ENCODE measurements at regions not wholly inside any gene's neighbourhood (a gene's known extent, or its start where the extent isn't known, plus 50 kb on each side); places are given as distances from the start of the nearest gene placed in this dataset.

DNA sequence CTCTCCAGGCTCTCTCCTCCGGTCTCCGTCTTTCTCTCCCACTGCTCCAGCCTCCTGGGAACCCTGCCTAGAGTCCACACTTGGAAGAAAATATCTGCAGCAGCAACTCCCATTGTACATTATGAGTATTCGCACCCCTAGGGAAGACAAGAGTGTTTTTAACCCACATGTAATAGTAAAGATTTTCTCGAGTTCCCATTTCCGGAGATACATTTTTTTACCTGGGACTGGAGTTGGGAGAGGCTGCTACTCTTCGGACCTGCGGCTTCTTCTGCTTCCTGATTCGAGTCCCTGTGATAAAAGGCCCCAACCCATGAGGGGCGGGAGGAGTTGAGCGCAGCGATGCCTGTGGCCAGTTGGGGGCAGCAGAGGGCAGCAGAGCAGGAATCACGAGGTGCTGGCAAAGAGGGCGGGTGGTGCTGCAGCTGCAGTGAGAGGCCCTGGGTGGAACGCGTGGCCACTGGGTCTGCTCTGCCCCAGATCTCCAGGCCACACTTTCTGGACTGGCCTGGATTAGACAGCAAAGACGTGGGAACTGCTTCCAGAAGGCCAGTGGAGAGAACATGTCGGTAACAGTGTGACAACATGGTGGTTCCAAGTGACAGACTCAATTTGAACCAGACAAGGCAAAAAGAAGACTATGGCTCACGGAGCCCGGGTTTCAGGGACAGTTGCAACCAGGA, 221.0 kb upstream of the CSF3R start:
- Mint-ChIP-seq H3K4me1 (peaks cover 5% of the 10 kb centered on the region), H3K27me3 (peaks cover 15% of the 10 kb centered on the region), H3K4me3 (no peak overlapping the region), H3K9me3 (no peaks in the 10 kb centered on the region), H3K36me3 (no peaks in the 10 kb centered on the region), H3K27ac (no peak overlapping the region)

DNA sequence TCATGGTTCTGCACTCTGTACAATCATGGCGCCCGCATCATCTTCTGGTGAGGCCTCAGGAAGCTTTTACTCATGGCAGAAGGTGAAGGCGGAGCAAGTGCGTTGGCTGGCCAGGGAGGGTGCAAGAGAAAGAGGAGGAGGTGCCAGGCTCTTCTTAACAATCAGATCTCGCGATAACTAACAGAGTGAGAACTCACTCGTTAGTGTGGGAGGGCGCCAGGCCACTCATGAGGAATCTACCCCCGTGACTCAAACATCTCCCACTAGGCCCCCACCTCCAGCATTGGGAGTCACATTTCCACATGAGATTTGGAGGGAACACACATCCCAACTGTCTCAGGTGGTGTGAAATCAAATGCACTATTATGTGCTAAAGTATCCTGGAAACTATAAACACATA, 220.2 kb upstream of the CSF3R start:
- H3K9me3 Mint-ChIP-seq: no peaks in the 10 kb centered on the region
- H3K27ac Mint-ChIP-seq: no peak overlapping the region
- H3K36me3 Mint-ChIP-seq: no peaks in the 10 kb centered on the region
- H3K27me3 Mint-ChIP-seq: peaks cover 14% of the 10 kb centered on the region
- no peak overlapping the region for H3K4me3 Mint-ChIP-seq
- H3K4me1 Mint-ChIP-seq: peaks cover 5% of the 10 kb centered on the region

DNA sequence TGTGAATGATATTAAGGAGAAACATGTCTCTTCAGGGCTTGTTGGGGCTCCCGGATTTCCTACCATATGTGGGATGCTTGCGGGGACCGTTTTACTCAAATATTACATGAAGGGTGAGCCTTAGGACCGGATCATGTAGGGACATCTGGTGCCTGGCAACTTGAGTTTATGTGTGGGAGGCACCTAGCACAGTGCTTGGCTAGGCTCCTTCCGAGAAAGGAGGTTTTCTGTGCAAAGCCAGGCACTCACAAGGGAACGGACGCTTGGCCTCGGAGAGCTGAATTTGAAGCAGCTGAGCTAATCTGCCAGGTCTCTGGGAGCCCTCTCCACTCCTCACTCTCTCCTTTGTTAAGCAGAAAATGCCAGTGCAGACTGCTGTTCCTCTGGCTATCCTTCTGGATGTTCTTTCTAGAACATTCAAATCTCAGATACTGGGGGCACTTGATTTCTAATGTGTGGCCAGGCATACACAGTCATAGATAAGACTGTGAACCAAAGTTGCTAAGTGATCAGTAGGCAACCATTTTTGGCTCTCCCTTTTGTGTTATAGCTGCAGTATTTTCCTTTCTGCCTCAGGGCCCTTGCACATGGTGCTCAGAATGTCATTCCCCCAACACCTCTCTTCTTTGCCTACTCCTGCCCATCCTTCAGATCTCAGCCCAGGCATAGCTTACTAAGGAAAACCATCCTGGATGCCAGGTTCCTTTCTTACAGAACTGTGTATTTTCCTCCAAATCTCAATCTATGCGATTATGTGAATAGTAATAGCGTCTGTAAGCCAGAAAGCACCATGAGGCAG, 216.6 kb upstream of the CSF3R start:
- Mint-ChIP-seq H3K27ac (no peak overlapping the region), H3K4me1 (peaks cover 5% of the 10 kb centered on the region), H3K9me3 (no peaks in the 10 kb centered on the region), H3K4me3 (no peak overlapping the region), H3K27me3 (peaks cover 8% of the 10 kb centered on the region), H3K36me3 (no peaks in the 10 kb centered on the region)

DNA sequence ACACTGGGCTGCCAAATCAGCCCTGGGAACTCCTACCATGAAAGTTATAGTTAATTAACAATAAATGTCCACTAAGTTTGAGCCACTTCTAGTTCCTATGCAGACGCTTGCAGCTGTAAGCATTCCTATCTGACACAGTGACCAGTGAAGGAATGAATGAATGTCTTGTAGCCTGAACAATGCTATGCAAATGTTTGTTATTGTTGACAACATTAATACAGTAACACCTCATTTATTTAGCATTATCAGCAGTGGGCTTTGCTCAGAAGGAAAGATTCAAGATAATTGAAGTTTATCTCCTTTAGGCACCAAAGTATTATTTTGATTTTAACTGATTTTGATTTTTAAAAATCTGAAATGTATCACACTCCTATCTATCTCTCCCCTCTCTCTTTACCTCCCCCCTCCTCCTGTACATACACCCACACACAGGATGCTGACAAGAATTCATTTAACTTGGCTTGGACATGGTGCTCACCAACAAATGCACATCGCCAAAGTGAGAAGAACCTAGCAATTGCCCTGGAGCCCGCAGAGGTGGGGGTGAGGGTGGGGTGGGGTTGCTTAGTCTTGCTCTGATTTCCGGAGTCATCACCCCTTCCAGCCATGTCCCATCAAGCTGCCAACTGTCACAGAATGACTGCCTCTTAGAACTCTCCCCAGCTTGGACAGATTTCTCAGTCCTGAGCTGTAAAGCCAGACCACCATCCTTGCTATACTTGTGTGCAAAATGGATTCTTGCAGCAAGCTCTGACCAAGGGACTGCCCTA, 215.3 kb upstream of the CSF3R start:
- H3K4me1 Mint-ChIP-seq: no peaks in the 10 kb centered on the region
- H3K36me3 Mint-ChIP-seq: no peaks in the 10 kb centered on the region

DNA sequence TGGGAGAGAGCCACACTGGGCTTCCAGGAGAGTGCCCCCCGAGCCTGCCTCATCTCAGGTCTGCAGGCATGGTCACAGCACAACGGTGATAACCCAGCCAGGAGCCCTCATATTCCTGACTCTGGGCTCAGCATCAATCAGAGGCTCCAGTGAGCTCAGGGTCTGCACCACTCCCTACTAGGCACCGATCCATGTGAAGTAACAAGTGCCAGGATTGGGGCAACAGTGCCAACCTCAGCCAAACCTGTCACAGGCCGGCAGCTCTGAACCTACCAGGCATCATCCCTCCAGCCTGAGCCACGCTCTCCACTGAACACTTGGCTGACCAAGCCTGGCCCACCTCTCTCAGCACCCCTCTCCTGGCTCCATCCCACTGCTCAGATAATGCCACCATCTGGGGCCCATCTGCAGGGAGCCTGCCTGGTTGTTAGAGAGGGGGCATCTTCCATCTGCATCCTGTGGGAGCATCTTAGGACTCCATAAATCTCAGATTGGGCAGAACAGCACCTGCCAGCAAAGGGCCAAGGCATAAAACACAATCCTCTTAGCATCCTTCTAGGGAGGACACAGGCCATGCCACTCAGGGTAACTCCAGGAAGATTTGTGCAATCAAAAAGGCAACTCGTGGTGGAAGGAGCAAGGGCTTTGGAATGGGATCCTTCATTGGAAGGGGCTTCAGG, 213.7 kb upstream of the CSF3R start:
- no peaks in the 10 kb centered on the region for H3K9me3 Mint-ChIP-seq
- H3K4me1 Mint-ChIP-seq: no peaks in the 10 kb centered on the region
- H3K27me3 Mint-ChIP-seq: peaks cover 5% of the 10 kb centered on the region
- H3K27ac Mint-ChIP-seq: no peak overlapping the region
- H3K4me3 Mint-ChIP-seq: no peak overlapping the region
- no peaks in the 10 kb centered on the region for H3K36me3 Mint-ChIP-seq

More for the DNA sequence above, 215.3 kb upstream of the CSF3R start:
- Mint-ChIP-seq H3K27ac (no peak overlapping the region), H3K9me3 (no peaks in the 10 kb centered on the region), H3K27me3 (peaks cover 4% of the 10 kb centered on the region), H3K4me3 (no peak overlapping the region)

DNA sequence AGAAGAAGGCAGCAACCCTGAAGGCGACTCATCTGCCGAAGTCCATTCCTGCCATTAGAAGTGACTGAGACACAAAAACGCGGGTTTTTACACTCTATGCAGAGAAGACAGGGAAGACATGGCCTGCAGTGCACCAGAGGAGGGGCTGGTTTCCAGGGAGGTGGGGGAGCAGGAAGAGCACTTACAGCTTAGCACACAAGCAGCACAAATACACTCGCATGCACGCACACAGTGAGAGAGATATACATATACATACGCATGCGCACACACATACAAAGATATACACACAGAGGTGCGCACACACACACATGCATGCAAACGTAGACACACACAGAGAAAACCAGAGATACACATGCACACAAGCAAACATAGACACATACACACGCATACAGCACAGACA, 210.9 kb upstream of the CSF3R start:
- H3K36me3 Mint-ChIP-seq: no peaks in the 10 kb centered on the region
- H3K4me3 Mint-ChIP-seq: no peak overlapping the region
- peaks cover 5% of the 10 kb centered on the region for H3K27me3 Mint-ChIP-seq
- H3K9me3 Mint-ChIP-seq: no peaks in the 10 kb centered on the region
- H3K4me1 Mint-ChIP-seq: no peaks in the 10 kb centered on the region
- no peak overlapping the region for H3K27ac Mint-ChIP-seq

DNA sequence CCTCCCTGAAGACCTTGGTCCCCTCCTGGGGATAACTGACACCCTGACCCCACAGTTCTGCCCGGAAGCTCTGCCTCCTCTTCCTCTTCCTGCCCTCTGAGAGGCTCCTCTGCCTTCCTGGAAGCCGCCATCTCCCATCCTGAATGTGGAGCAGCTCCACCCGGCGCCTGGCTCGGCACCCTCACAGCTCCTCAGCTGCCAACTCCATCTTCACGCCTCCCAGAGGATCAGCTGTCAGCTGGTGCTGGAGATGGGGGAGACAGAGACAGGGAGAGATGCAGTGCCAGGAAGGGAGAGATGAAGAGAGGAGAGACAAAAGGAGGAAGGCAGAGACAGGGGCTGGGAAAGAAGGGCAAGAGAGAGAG, 210.4 kb upstream of the CSF3R start:
- no peak overlapping the region for H3K27ac Mint-ChIP-seq
- no peaks in the 10 kb centered on the region for H3K9me3 Mint-ChIP-seq
- peaks cover 5% of the 10 kb centered on the region for H3K27me3 Mint-ChIP-seq
- H3K4me3 Mint-ChIP-seq: no peak overlapping the region
- H3K36me3 Mint-ChIP-seq: no peaks in the 10 kb centered on the region
- H3K4me1 Mint-ChIP-seq: no peaks in the 10 kb centered on the region

DNA sequence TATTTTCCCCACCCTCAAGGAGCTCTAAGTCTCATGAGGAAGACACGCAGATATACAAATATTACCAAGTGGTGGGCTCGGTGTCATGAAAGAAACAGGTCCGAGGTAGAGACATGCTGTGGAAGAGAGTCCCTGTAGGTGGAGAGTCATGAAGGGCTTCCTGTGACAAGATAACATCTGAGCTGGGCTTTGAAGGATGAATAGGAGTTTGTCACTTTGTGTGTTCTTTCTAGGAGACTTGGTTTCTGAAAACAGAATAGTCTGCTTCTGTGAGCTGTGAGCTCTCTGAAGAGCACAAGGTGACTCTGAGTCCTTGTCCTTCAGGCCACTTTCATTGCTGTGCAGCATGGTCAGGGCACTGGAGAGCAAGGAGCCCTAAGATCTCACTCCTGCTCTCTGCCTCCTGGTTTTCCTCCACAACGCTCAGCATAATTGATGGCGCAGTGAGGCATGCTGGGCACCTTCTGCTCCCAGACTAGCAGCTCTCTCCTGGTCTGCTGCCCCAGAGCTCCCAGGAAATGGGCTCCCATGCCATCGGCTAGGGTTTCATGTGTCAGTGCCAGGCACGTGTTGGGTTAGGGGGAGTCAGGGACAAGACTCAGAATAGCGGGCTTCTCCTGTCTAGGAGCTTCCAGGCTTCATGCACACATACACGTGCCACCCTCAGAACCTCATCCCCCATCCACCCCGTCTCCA, 209.9 kb upstream of the CSF3R start:
- H3K9me3 Mint-ChIP-seq: no peaks in the 10 kb centered on the region
- no peaks in the 10 kb centered on the region for H3K4me1 Mint-ChIP-seq

DNA sequence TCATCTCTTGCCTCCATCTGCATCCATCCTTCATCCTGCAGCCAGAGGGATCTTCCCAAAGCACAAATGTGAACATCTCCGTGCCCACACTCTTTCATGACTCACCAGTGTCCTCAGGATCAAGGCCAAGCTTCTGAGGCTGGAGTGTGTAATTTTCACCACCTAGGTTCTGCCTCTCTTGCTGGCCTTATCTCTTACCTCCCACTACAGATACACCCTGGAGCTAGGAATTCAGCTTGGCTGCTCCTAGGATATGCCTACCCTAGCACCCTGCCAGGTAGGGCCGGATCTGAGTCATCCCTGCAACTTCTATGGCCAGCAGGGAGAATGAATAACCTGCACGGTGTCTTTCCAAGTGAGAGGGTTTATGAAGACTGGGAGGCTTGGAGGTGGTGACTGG, 208.7 kb upstream of the CSF3R start:
- peaks cover 2% of the 10 kb centered on the region for H3K36me3 Mint-ChIP-seq
- peaks cover 17% of the 10 kb centered on the region for H3K27me3 Mint-ChIP-seq
- H3K4me3 Mint-ChIP-seq: no peak overlapping the region

More for the DNA sequence above, 209.9 kb upstream of the CSF3R start:
- Mint-ChIP-seq H3K36me3 (no peaks in the 10 kb centered on the region), H3K4me3 (no peak overlapping the region), H3K27ac (no peak overlapping the region), H3K27me3 (peaks cover 9% of the 10 kb centered on the region)

DNA sequence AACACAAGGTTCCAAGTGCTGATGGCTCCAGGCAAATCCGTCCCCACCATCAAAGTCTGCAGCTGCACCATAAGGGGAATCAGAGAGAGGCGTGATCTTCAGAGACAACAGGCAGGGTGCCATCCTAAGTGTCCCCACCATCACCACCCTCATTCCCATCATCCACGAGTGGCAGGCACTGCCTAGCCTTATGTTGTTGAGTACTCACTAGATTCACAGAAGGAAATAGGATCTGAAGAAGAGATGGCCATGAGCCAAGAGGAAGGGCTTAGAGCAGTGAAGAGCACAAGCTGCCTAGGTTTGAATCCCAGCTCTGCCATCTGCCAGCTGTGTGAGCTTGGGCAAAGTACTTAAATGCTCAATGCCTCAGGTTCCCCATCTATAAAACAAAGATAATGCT, 207.3 kb upstream of the CSF3R start:
- Mint-ChIP-seq H3K27me3 (peaks cover 19% of the 10 kb centered on the region), H3K4me3 (no peak overlapping the region), H3K36me3 (peaks cover 2% of the 10 kb centered on the region), H3K4me1 (no peaks in the 10 kb centered on the region), H3K9me3 (no peaks in the 10 kb centered on the region), H3K27ac (no peak overlapping the region)

More for the DNA sequence above, 208.7 kb upstream of the CSF3R start:
- no peak overlapping the region for H3K27ac Mint-ChIP-seq
- H3K4me1 Mint-ChIP-seq: no peaks in the 10 kb centered on the region
- no peaks in the 10 kb centered on the region for H3K9me3 Mint-ChIP-seq

DNA sequence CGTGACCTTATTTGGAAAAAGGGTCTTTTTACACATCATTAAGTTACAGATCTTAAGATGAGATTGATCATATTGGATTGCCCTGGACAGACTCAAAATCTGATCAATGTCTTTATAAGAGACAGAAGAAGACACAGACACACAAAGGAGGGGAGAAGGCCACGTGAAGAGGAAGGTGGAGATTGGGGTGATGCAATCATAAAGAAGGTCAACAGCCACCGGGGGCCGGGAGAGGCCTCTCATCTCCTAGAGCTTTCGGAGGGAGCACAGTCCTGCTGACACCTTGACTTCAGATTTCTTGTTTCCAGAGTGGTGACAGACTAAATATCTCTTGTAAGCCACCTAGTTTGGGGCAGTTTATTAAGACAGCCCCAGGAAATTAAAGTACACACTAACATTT, 204.6 kb upstream of the CSF3R start:
- peaks cover 16% of the 10 kb centered on the region for H3K27me3 Mint-ChIP-seq
- H3K4me3 Mint-ChIP-seq: no peak overlapping the region
- no peaks in the 10 kb centered on the region for H3K4me1 Mint-ChIP-seq
- no peak overlapping the region for H3K27ac Mint-ChIP-seq
- H3K36me3 Mint-ChIP-seq: peaks cover 2% of the 10 kb centered on the region
- no peaks in the 10 kb centered on the region for H3K9me3 Mint-ChIP-seq

DNA sequence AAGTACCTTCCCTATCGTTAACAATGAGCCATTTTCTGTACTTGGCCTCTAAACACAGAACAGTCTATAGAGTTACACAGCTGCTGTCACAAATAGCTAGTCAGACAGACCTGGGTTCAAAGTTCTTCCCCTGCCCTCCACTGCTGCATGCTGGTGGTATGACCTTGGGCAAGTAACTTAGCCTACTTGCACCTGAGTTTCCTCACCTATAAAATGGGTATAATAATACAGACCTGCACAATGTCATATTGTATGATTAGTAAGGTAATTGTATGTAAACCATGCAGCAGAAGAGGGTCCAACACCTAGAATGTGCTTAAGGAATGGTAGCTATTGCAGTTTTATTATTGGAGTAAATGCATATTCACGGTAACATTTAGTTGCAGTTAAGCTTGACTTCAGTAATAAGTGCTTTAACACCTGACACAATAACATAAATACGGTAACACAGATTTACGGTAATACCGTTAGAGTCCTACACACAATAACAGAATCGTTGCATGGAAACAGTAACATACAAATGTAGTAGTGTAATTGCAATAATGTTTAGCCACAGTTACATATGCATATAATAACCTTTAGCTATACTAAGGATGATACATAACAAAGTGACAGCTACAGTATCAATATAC, 193.3 kb upstream of the CSF3R start:
- H3K4me1 Mint-ChIP-seq: no peaks in the 10 kb centered on the region
- H3K9me3 Mint-ChIP-seq: no peaks in the 10 kb centered on the region
- H3K36me3 Mint-ChIP-seq: no peaks in the 10 kb centered on the region
- peaks cover 4% of the 10 kb centered on the region for H3K27me3 Mint-ChIP-seq
- no peak overlapping the region for H3K4me3 Mint-ChIP-seq
- no peak overlapping the region for H3K27ac Mint-ChIP-seq

DNA sequence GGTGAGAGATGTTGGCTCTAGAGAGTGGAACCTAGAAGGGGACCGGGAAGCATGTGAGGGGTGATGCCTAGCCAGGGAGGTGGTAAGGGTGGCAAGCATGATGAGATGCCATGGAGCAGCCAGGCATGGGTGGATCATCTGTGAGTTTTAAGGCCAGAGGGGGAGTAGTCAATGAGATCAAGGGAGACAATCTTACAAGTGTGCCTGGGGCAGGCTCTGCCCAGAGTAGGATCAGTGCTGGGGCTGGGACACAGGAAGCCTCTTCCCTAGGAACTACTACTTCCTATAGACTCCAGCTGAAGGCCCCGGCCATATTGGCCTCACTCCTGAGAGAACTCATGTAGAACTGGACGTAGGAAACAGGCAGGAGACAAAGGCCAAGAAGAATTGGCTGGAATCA, 192.4 kb upstream of the CSF3R start:
- H3K4me3 Mint-ChIP-seq: no peak overlapping the region
- H3K4me1 Mint-ChIP-seq: no peaks in the 10 kb centered on the region

DNA sequence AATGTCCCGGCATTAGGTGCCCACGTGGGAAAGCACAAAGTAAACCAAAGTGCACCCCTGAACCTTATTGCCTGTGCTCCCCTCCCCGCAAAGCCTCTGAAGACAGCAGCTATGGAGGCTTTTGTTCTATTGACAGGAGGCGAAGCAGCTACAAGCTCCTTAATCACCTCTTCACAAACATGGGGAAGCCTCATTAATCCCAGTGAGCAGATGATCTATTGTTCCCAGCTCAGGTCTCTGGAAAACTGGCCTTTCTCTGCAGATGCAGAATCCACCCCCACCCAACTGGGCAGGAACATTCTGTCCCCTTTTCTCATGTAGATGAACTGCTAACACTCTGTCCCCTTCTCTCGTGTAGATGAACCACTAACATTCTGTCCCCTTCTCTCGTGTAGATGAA, 190.5 kb upstream of the CSF3R start:
- Mint-ChIP-seq H3K36me3 (no peaks in the 10 kb centered on the region), H3K4me1 (no peaks in the 10 kb centered on the region), H3K9me3 (no peaks in the 10 kb centered on the region), H3K27ac (no peak overlapping the region), H3K27me3 (peaks cover 4% of the 10 kb centered on the region), H3K4me3 (no peak overlapping the region)

More for the DNA sequence above, 192.4 kb upstream of the CSF3R start:
- H3K27ac Mint-ChIP-seq: no peak overlapping the region
- H3K27me3 Mint-ChIP-seq: peaks cover 3% of the 10 kb centered on the region
- no peaks in the 10 kb centered on the region for H3K36me3 Mint-ChIP-seq
- H3K9me3 Mint-ChIP-seq: no peaks in the 10 kb centered on the region

DNA sequence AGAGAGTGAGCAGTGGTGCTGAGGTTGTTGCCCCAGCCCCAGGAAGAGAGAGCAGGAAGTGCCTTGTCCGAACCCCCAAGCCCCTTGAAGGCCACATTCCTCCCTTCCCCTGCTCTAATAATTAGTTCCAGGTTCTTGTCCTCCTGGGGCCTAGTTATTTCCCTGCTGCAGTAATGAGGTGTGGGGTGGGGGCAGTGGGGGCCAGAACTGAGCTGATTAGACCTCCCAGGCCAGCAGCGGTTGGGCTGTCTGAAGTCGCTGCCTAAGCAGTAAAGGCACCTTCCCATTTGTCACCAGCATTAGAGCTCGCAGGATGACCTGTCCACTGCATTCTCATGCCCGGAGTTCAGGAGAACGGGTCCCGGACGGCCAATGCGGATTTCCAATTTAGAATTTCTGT, 186.5 kb upstream of the CSF3R start:
- no peaks in the 10 kb centered on the region for H3K4me1 Mint-ChIP-seq
- no peak overlapping the region for H3K4me3 Mint-ChIP-seq
- H3K36me3 Mint-ChIP-seq: no peaks in the 10 kb centered on the region

More for the DNA sequence above, 186.5 kb upstream of the CSF3R start:
- Mint-ChIP-seq H3K27me3 (peaks cover 3% of the 10 kb centered on the region), H3K27ac (no peak overlapping the region), H3K9me3 (no peaks in the 10 kb centered on the region)

Data from activated naive CD4-positive, alpha-beta T cell treated with anti-CD3 and anti-CD28 coated beads, Interleukin-2, amount 50 U/mL, for 24 hours (primary cell).